HG03039 (cell line): ENCODE measurements at regions not wholly inside any gene's neighbourhood (a gene's known extent, or its start where the extent isn't known, plus 50 kb on each side); places are given as distances from the start of the nearest gene placed in this dataset.
"Not testable (repeated sequence)": the region's sequence is repeated elsewhere in the genome, so short reads cannot be mapped to it uniquely, and the experiment has no call there.

Source experiments
- ATAC-seq: cut with Tn5 transposase; IDR thresholded peaks from one replicate; pipeline ENCODE4 v1.9.1; 2021; ENCODE audit warnings: mild to moderate bottlenecking, moderate library complexity; ENCODE audit not compliant: unreplicated experiment

- no peak for ATAC-seq
Observed at GRCh38 chr18:26654616-26655524, 106.5 kb upstream of the KCTD1 start.

DNA sequence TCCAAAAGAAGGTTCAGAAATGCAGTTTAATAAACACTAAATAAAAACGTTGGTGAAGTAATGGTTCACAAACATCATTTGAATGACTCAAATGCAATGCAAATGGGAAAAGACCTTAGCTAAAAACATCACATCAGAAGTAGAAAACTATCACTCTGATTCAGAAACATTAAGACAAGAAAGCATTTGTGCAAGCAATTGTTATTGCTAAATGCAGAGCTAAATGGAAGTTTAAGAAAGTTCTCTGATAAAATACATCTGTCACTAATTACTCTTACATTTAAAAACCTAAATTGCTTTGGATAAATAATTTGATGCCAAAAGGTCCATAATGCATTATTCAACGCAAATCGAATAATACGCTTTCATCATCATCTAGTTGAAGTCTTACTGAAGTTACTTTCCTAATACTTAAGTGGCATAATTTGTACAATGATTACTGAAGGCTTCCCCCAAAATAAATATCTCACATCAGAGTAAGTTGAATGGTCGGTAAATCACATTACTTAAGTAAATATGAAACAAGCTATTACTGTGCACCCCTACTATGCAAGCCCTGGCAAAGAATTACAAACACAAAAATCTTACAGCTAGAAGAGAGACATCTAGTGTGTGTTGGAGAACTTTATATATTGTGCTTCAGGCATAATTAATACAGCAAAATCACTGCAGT, 105.7 kb upstream of the KCTD1 start:
- ATAC-seq: no peak

GRCh38 chr18:26652501-26652900, 104.1 kb upstream of the KCTD1 start:
- no peak for ATAC-seq

DNA sequence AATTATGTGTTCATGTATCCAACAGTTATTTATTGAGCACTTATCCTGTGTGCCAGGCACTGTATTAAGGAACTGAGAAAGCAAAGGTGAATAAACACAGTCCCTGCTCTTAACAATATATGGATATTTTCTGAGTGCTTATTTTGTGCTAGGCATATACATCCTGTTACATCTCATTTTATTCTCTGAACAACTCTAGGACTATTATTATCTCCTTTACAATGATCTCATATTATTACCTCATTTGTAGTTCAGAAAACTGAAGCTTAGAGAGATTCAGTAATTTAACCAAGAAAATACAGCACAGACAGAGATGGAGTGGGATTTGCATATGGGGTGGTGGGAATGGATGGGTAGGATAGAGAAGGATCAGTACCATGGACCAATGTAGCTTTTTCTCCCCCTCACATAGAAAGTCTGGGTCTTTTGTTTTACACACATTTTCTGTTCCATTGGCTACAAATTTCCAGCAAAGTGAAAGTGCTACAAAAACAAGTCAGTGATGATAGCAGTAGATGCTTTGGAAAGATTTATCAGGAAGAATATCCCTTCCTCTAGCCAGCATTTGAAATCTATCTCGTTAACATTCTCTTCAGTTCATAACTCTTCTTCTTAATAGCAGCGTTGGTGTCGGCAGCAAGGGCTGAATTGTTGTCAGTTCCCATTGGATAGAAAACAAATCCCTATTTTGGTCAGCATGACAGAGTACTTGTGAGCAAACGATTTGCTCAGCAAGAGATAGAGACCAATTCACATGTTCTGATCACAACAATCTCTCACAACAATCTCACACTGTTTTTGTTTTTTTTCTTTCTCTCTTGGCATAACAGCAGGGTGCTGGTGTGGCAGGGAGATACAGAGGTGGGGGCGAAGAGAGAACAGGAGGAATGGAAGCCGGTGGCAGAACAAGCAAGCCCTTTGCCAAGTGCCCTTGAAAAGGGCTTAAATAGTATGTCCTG, 102.2 kb upstream of the KCTD1 start:
- no peak for ATAC-seq

GRCh38 chr18:26649193-26649543, 100.8 kb upstream of the KCTD1 start:
- ATAC-seq: no peak

DNA sequence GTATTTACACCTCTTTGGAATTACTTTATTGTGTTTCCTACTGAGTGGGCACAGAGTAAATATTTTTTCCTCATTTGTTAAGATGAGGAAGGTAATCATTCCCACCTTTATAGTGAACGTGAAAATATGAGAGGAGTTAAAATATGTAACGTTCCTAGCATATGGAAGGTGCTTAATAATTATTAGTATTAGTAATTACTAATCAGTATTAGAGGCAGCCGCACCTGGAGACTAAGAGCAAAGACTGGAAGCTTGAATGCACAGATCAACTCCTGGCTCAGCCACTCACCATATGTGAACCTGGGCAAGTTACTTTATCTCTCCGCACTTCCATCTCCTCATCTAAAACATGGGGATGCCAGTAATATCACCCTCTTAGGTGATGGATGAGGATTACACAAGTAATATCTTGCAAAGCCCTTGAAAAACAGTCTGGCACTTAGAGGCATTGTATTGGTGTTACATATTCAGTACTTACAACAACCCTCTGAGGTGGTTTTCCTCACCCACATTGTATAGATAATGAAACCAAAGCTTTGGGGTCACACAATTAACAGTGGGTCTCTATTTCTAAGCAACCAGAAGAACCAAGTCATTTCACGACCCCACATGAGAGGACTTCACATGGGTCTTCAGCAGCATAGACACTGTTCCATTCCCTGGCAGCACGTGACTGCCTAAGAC, 100.3 kb upstream of the KCTD1 start:
- no peak for ATAC-seq

GRCh38 chr18:26646901-26647300, 98.5 kb upstream of the KCTD1 start:
- no peak for ATAC-seq

- ATAC-seq: no peak
Observed at GRCh38 chr18:26642440-26643348, 94.3 kb upstream of the KCTD1 start.

- no peak for ATAC-seq
Observed at GRCh38 chr18:26640541-26640940, 92.2 kb upstream of the KCTD1 start.

GRCh38 chr18:26639149-26639548, 90.8 kb upstream of the KCTD1 start:
- no peak for ATAC-seq

DNA sequence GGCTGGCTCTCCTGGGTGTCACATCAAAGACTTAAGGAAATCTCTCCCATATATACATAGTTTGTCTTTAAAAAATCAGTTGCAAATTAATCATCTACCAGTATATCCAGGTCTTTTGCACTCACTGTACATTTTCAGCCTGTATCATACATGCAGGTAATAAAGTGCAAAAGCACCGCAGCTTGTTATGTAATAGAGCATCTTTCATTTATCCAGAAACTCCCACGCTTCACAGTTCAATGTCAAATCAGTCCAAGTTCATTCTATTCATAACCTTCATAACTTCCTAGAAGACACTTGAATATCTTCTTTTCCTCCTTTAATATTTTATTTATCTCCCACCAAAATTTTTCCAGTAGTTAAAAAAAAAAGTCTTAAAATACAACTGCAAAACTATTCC, 89.6 kb upstream of the KCTD1 start:
- ATAC-seq: no peak

DNA sequence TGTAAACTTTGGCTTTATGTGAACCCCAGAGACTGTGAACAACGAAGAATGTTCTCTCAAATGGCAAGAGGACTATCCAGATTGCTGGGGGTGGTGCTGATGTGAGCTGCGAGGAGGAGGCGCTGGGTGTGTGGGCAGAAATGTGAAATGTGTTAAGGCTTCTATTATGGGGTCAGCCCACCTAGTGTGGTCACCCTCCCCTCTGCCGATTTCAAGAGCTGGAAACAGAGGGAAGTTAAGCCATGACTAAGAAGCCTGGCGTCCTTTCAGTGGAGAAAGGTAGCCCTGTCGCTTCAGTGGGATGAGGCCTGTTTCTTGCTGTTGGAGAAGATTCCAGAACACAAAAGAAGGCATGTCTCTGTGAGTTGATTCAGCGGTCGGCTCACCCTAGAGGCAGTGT, 89.0 kb upstream of the KCTD1 start:
- no peak for ATAC-seq

DNA sequence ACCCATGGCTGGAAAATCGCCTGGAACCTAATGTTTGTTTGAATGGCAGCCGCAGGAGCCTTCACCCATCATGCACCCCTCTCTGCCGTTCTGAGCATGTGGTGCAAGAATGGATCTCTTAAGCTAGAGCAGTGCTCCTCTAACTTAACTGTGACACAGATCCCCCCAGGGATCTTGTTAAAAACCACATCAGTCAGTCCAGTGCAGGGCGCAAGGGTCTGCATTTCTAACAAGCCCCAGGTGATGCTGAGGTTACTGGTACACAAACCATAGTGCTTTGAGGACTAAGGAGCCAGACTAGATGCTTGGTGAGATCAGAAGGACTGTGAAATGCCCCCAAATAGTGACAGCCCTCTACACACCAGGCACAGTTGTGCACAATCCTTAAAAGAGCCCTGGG, 87.1 kb upstream of the KCTD1 start:
- no peak for ATAC-seq

DNA sequence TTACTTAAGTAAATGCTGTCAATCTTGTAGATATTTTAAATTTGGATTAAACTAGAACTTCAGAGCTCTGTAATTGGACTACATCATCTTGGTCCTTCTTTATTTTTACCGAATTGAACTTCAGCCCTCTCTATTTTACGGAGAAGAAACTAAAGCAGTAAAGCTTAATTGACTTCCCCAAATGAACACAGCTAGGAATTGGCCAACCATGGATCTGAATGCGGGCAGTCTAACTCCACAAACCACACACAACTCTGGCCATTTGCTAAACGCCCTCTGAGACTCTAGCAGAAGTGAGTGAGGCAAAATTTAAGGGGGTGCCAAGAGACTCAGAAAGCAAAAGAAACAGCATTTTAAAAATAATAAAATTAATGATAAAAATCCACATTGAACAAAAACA, 86.3 kb upstream of the KCTD1 start:
- no peak for ATAC-seq

GRCh38 chr18:26631135-26631534, 82.8 kb upstream of the KCTD1 start:
- no peak for ATAC-seq

DNA sequence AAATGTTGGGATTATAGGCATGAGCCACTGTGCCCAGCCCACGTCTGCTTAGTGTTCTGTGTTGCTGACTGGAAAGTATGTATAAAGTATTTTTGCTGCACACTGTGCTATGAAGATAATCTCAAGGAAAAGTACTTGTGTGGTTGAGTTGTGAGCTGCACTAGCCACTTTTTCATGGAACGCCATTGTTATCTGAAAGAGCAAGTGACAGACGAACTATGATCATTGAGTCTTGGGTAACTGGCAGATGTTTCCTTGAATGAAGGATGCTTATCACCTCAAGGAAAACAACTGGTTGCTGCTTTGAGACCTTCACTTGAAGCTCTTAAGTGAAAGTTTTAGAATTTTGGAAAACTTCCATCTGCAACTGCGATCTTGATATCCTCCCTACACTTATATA, 82.2 kb upstream of the KCTD1 start:
- no peak for ATAC-seq

- no peak for ATAC-seq
Observed at GRCh38 chr18:26628017-26628416, 79.7 kb upstream of the KCTD1 start.

GRCh38 chr18:26624443-26624842, 76.1 kb upstream of the KCTD1 start:
- no peak for ATAC-seq

- not testable (repeated sequence) for ATAC-seq
Observed at GRCh38 chr18:26623314-26623713, 75.0 kb upstream of the KCTD1 start.
